H1 (cell line): ENCODE measurements at regions not wholly inside any gene's neighbourhood (a gene's known extent, or its start where the extent isn't known, plus 50 kb on each side); places are given as distances from the start of the nearest gene placed in this dataset.

Experiments used
- CHD2 ChIP-seq: IDR thresholded peaks from 2 replicates; pipeline ENCODE4 v1.6.1; 2012; ENCODE audit warnings: low read length, improper control_type of control experiment
- POLR2A ChIP-seq, 2 experiments: IDR thresholded peaks; 1 replicate in 1 of 2; 2 replicates in 1 of 2; pipeline ENCODE4 v1.6.1; 2011; ENCODE audit warnings: low read depth in 2 of 2, low read length in 2 of 2, mild to moderate bottlenecking in 2 of 2; ENCODE audit errors: control extremely low read depth in 1 of 2
- POLR2AphosphoS5 ChIP-seq: IDR thresholded peaks from 2 replicates; pipeline ENCODE4 v1.6.1; 2011; ENCODE audit warnings: low read depth, low read length
- SAP30 ChIP-seq: fragments of 300-600 bp; sonication (generic); IDR thresholded peaks from 2 replicates; pipeline ENCODE4 v1.7.1; 2012; ENCODE audit warnings: low read length, moderate library complexity, mild to moderate bottlenecking, inconsistent platforms; ENCODE audit not compliant: insufficient read depth, insufficient replicate concordance

DNA sequence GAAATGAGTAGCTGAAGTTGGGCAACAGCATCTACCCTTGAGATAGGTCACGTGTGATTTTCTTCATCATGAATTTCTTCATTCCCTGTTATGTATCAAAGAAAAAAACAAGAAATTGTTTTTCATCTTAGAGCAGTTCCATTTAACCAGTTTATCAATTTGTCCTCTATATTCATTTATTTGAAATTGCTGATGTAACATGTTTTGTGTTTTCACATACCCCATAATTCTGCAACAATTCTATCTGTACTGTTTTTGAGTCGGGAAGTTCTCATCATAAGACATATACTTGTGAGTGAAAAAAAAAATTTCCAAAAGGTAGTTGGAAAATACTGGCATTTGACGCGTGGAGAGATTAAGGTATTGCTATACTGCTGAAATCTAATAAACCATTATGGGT is 422.6 kb upstream of the REG3G start:
- no peak for TF ChIP-seq CHD2
- TF ChIP-seq POLR2A (IDR thresholded peaks at IDR 0.05; ENCODE audit: control extremely low read depth in 1 of 2, low read depth in 2 of 2, low read length in 2 of 2), result no peak
- TF ChIP-seq POLR2AphosphoS5, result no peak
- no peak for TF ChIP-seq SAP30
